SIG-M5 treated with dmso at 0.1 percent for 504 hours (cell line): ENCODE measurements at regions not wholly inside any gene's neighbourhood (a gene's known extent, or its start where the extent isn't known, plus 50 kb on each side); places are given as distances from the start of the nearest gene placed in this dataset.
"Not testable (repeated sequence)": the region's sequence is repeated elsewhere in the genome, so short reads cannot be mapped to it uniquely, and the experiment has no call there.

Experiments
- DNase-seq: peaks from one replicate; lab custom pipeline; 2025; ENCODE audit not compliant: unreplicated experiment; lab: John Stamatoyannopoulos, UW

DNA sequence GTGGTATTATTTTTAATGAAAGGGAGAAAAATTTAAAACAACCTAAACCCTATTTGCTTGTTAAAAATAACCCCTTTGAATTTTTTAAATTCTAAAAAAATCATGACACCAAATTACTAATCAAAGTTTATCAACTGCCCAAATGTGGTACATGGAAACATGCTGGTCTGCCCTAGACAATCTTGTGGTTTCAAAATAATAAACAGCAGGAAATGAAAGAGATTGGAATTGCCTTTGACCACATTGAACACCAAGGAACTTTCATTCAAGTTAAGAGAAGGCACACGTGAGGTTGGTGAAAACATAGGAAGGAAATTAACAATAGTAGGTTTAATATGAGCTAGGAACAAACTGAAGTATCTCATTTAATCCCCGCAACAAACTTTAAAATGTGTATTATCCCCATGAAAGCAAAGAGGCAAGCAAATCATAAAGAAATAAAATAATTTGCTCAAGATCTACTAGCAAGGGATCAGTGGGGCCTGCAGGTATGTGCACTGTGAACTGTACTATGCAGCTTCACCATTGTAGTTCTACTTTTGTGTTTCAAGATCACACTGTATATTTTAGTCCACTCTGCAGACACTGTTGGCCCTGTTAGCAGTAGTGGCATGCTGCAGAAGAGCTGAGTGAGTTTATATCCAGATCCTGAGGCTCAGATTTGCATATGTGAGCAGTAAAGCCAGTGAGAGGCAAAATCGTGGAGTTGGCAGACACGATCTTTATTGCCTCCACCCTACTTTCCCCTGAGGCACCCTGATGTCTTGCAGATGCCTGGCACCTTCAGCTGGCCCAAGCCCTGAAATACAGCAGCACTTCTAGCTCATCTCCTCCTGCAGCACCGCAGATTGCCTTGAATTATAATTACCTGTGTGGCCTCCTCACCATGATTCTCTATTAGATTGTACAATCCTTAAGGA is 157.8 kb upstream of the TENT5A start:
- no peak for DNase-seq

GRCh38 chr6:81909162-81909561 is 156.7 kb upstream of the TENT5A start:
- no peak for DNase-seq

GRCh38 chr6:81906709-81907204 is 154.3 kb upstream of the TENT5A start:
- no peak for DNase-seq

DNA sequence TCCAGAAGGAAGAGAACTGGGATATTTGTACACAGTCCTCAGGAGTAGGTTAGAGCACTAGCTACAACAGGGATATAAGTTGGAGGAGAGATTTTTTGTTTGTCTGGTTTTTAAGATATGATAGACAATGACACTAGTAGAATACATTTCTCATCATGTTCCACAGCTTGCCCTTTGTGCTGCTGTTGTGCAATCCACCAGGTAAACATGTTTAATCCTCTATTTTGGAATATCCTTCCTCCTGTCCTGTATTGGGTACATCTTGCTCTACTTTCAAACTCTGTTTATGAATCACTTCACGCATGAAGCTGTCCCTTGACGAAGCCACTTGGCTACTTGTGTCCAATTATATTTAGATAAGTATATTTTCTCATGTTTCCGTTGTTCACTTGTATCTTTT is 153.6 kb upstream of the TENT5A start:
- DNase-seq, result no peak

- no peak for DNase-seq
These were observed 149.1 kb upstream of the TENT5A start for GRCh38 chr6:81901551-81901966.

GRCh38 chr6:81900616-81901015 is 148.1 kb upstream of the TENT5A start:
- DNase-seq, result no peak

GRCh38 chr6:81897793-81898192 is 145.3 kb upstream of the TENT5A start:
- no peak for DNase-seq

DNA sequence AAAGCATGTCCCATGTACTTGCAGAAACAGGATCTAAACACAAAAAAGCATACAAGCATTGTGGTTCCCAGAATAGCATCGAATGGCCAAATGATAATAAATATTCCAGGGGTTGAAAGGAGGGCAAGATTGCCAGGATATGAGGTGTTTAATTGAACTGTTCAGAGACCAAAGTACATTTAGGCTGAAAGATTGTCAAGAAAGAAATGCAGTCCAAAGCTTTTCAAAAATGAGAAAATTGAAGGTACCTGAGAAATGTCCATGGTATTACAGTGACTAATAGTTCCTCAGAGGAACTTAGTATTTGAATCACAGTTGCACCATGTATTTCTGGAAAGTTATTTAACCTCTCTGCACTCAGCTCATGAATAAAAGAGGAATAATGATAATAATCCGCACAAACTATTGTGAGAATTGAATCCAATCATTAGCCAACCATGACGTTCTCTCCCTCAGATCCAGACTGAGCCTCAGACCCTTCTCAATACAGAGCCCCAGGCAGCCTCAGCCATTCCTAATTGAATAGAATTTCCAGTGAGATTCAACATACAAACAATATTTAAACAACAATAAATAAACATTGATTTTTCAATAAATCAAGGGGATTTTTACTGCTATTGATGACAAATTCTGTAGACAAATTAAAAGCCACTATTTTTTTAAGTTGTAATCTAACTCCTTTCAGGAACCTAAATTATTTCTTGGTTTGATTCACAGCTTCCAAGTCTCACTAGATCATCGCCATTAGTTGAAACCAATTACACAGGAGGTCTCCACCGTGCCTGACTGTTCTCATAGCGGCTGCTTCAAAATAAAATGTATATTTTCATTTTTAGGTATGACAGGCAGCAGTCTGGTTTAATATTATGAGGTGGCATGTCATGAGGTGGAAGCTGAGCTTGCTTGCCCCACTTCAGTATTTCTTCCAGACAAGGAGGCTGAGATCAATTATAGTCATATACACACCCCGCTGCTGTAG is 144.3 kb upstream of the TENT5A start:
- DNase-seq, result no peak

- no peak for DNase-seq
These were observed 143.2 kb upstream of the TENT5A start for GRCh38 chr6:81895511-81896185.

DNA sequence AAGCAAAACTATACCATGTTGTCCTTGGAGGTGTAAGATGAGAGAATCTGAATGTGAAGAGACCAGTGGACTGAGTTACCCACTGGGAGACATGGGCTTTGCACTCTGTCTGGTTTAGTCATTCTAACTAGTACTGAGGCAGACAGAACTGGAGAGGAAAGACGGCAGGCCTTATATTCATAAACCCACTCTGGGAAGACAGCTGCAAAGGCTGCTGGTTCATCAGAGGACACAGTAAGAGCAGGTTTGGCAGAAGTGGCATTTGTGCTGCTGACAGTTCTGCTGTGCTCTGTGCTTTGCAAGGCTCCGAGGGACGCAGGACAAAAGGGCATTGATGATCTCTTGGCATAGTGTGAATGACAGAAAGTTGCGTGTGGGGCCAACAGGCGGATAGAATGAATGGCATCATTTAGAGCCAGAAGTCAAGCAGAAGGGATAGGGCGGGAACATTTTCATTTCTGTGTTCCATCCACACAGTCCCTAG is 142.3 kb upstream of the TENT5A start:
- DNase-seq, result no peak

DNA sequence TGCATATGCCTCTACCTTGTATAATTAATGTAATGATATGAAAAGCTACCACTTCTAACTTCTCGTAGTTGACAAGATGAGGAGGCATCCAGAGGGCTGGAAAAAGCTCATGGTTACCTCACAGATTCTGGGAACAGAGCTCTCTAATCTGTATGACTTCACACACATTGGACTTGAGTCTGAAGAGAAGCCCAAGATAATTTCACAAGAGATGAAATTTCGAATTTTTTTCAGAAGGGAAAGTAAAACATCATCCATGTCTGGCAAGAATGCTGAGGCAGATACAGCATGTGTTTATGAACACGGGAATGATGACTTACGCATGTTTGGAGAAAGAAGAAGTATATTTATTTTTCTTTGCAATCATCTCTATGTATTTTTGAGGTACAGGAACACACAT is 141.8 kb upstream of the TENT5A start:
- DNase-seq, result no peak

DNA sequence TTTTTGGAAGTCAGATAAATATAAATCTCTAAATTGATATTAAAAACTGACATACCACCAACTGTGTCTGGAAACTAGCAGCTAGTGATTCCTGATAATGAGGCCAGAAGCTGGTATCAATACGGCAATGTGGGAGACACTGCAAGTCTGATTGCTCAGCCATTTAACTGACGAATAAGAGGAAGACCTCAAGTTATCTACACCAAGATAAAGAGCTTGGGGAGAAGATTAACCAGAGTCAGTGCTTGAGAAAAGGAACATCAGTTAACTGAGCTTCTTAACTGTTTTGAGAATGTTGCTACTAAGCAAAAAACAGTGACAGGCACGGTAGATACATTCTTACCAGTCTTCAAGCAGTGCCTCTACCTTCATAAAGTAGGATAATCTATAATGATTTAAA is 140.4 kb upstream of the TENT5A start:
- no peak for DNase-seq

DNA sequence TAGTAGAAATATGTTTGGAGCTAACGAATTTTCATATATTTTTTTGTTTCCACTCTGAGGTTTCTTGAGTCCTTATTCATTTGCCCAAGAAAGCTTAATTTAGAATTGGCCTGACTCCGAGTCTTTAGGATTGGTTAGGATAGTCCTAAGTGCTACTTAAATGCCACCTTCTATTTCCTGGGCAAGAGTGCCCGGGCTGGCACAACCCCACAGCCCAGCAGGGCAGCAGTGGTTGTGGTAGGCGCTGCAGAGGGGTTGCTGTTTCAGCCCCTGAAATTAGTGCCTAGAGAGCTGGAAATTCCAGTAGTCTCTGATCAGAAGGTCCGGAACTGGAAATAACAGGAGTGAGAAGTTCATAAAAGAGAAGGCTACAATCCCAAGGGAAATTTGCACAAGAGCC is 139.4 kb upstream of the TENT5A start:
- DNase-seq, result no peak

- no peak for DNase-seq
These were observed 138.4 kb upstream of the TENT5A start for GRCh38 chr6:81890846-81891245.

- no peak for DNase-seq
These were observed 137.0 kb upstream of the TENT5A start for GRCh38 chr6:81889377-81890053.

DNA sequence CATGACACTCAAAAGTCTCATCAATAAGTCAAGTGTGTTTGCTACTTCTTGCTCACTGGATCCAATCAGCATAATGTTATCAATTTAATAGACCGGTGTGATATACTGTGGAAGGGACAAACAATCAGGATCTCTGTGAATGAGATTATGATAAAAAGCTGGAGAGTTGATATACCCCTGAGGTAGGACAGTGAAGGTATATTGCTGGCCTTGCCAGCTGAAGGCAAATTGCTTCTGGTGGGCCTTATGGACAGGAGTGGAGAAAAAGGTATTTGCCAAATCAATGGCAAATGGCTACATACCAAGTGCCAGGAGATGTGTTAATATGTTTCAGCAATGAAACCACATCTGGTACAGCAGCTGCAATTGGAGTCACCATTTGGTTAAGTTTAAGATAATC is 134.4 kb upstream of the TENT5A start:
- not testable (repeated sequence) for DNase-seq

GRCh38 chr6:81886157-81886556 is 133.7 kb upstream of the TENT5A start:
- no peak for DNase-seq

DNA sequence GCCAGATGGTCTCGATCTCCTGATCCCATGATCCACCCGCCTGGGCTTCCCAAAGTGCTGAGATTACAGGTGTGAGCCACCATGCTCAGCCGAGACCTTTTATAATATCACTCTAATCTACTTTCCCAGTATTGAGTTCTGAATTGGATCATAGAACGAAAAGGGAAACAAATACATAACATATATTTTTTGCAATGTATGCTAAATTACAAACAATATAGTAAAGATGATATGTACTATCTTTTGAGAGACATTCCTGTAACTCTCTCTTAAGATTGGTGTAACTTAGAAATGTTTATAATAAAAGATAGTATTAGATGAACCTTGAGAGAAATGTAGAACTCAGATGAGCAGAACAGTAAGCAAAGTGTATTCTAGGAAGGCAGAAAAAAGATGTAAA is 129.2 kb upstream of the TENT5A start:
- DNase-seq, result no peak

- no peak for DNase-seq
These were observed 126.0 kb upstream of the TENT5A start for GRCh38 chr6:81878479-81878878.

DNA sequence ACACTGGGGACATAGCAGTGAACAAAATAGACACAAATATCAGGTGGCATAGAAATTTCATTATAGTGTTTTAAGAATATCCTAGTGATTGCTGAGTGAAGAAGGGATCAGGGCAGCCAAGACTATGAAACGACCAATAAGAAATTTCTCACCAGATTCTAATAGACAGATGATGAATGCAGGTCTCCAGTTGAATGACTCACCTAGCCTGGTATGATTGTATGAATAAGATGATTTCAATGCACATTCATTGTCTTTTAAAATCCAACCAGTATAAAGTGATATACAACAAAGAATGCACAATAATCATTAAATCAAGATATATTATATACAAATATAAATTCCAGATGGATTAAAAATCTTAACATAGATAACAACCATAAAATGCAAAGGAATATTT is 124.5 kb upstream of the TENT5A start:
- no peak for DNase-seq
